ENCODE measurements at regions not wholly inside any gene's neighbourhood (a gene's known extent, or its start where the extent isn't known, plus 50 kb on each side); places are given as distances from the start of the nearest gene placed in this dataset.
A peak's percentile ranks its signal among the peaks of the same experiment; 100 is the strongest.
"Not testable (repeated sequence)": the region's sequence is repeated elsewhere in the genome, so short reads cannot be mapped to it uniquely, and the experiment has no call there.

- Mint-ChIP-seq H3K9me3 (peaks cover 0 to 1% (median 0%) of the 10 kb centered on the region in 3 donors), H3K4me1 (no peaks in the 10 kb centered on the region), H3K4me3 (no peak overlapping the region), H3K27ac (no peak overlapping the region), H3K27me3 (no peaks in the 10 kb centered on the region), H3K36me3 (no peaks in the 10 kb centered on the region)
Observed at GRCh38 chr12:59517522-59517921, 78.3 kb upstream of the SLC16A7 start.

- peaks cover 5 to 10% (median 9%) of the 10 kb centered on the region in 3 donors for H3K4me1 Mint-ChIP-seq
- H3K9me3 Mint-ChIP-seq = no peaks in the 10 kb centered on the region
- peaks cover 2% of the 10 kb centered on the region for H3K36me3 Mint-ChIP-seq
- H3K4me3 Mint-ChIP-seq = peak overlapping the region in 1 of 4 donors; percentile 24
- H3K27me3 Mint-ChIP-seq = no peaks in the 10 kb centered on the region
- no peak overlapping the region for H3K27ac Mint-ChIP-seq
Observed at GRCh38 chr12:59500915-59501314, 94.9 kb upstream of the SLC16A7 start.

GRCh38 chr12:59500335-59500734, 95.5 kb upstream of the SLC16A7 start:
- no peak overlapping the region for H3K27ac Mint-ChIP-seq
- no peak overlapping the region for H3K4me3 Mint-ChIP-seq
- no peaks in the 10 kb centered on the region for H3K27me3 Mint-ChIP-seq
- no peaks in the 10 kb centered on the region for H3K9me3 Mint-ChIP-seq
- peaks cover 5 to 10% (median 9%) of the 10 kb centered on the region in 3 donors for H3K4me1 Mint-ChIP-seq
- peaks cover 2% of the 10 kb centered on the region for H3K36me3 Mint-ChIP-seq

- Mint-ChIP-seq H3K9me3 (no peaks in the 10 kb centered on the region), H3K4me1 (peaks cover 5 to 12% (median 12%) of the 10 kb centered on the region in 3 donors), H3K27ac (peak overlapping the region in 1 of 3 donors; percentile 20), H3K27me3 (peaks cover 1% of the 10 kb centered on the region), H3K4me3 (no peak overlapping the region), H3K36me3 (peaks cover 2% of the 10 kb centered on the region)
Observed at GRCh38 chr12:59499774-59500173, 96.1 kb upstream of the SLC16A7 start.

- peaks cover 0 to 10% (median 5%) of the 10 kb centered on the region in 3 donors for H3K4me1 Mint-ChIP-seq
- no peak overlapping the region for H3K27ac Mint-ChIP-seq
- H3K9me3 Mint-ChIP-seq = no peaks in the 10 kb centered on the region
- H3K4me3 Mint-ChIP-seq = peak overlapping the region in 1 of 4 donors; percentile 57
- H3K27me3 Mint-ChIP-seq = peaks cover 2% of the 10 kb centered on the region
- peaks cover 4% of the 10 kb centered on the region for H3K36me3 Mint-ChIP-seq
Observed at GRCh38 chr12:59494617-59495016, 101.2 kb upstream of the SLC16A7 start.

GRCh38 chr12:59491877-59492276, 104.0 kb upstream of the SLC16A7 start:
- Mint-ChIP-seq H3K27ac (no peak overlapping the region), H3K4me3 (no peak overlapping the region), H3K4me1 (peaks cover 0 to 9% (median 5%) of the 10 kb centered on the region in 3 donors), H3K36me3 (peaks cover 1% of the 10 kb centered on the region), H3K27me3 (peaks cover 2% of the 10 kb centered on the region), H3K9me3 (no peaks in the 10 kb centered on the region)

- Mint-ChIP-seq H3K9me3 (peaks cover 0 to 2% (median 0%) of the 10 kb centered on the region in 3 donors), H3K27ac (no peak overlapping the region), H3K36me3 (peaks cover 1% of the 10 kb centered on the region), H3K4me3 (no peak overlapping the region), H3K27me3 (no peaks in the 10 kb centered on the region), H3K4me1 (peaks cover 13 to 15% (median 13%) of the 10 kb centered on the region in 3 donors)
Observed at GRCh38 chr12:59486827-59487226, 109.0 kb upstream of the SLC16A7 start.

- Mint-ChIP-seq H3K27ac (no peak overlapping the region), H3K4me3 (peak overlapping the region in 1 of 4 donors; percentile 52), H3K27me3 (no peaks in the 10 kb centered on the region), H3K36me3 (no peaks in the 10 kb centered on the region), H3K9me3 (peaks cover 0 to 2% (median 0%) of the 10 kb centered on the region in 3 donors), H3K4me1 (peaks cover 13 to 15% (median 14%) of the 10 kb centered on the region in 3 donors)
Observed at GRCh38 chr12:59484575-59484974, 111.3 kb upstream of the SLC16A7 start.

- H3K27ac Mint-ChIP-seq = peak overlapping the region in 1 of 3 donors; percentile 83
- H3K4me3 Mint-ChIP-seq, H3K36me3 Mint-ChIP-seq: not testable (repeated sequence)
Observed at GRCh38 chr12:59474236-59474635, 121.6 kb upstream of the SLC16A7 start.

GRCh38 chr12:59472273-59472672, 123.6 kb upstream of the SLC16A7 start:
- Mint-ChIP-seq H3K9me3 (peaks cover 0 to 11% (median 6%) of the 10 kb centered on the region in 3 donors), H3K4me3 (peak overlapping the region in 2 of 4 donors; percentile 67 to 83), H3K27ac (no peak overlapping the region), H3K36me3 (no peaks in the 10 kb centered on the region), H3K27me3 (peaks cover 2% of the 10 kb centered on the region), H3K4me1 (peaks cover 7 to 9% (median 8%) of the 10 kb centered on the region in 3 donors)

More at GRCh38 chr12:59474236-59474635, 121.6 kb upstream of the SLC16A7 start:
- peaks cover 0 to 11% (median 3%) of the 10 kb centered on the region in 3 donors for H3K9me3 Mint-ChIP-seq
- H3K4me1 Mint-ChIP-seq, H3K27me3 Mint-ChIP-seq: not testable (repeated sequence)

- Mint-ChIP-seq H3K36me3 (no peaks in the 10 kb centered on the region), H3K27ac (no peak overlapping the region), H3K9me3 (no peaks in the 10 kb centered on the region), H3K27me3 (peaks cover 1% of the 10 kb centered on the region), H3K4me1 (no peaks in the 10 kb centered on the region), H3K4me3 (no peak overlapping the region)
Observed at GRCh38 chr12:59459966-59460660, 135.7 kb upstream of the SLC16A7 start.

- H3K9me3 Mint-ChIP-seq = no peaks in the 10 kb centered on the region
- H3K27me3 Mint-ChIP-seq = no peaks in the 10 kb centered on the region
- no peak overlapping the region for H3K4me3 Mint-ChIP-seq
- H3K4me1 Mint-ChIP-seq = no peaks in the 10 kb centered on the region
- H3K27ac Mint-ChIP-seq = no peak overlapping the region
- H3K36me3 Mint-ChIP-seq = no peaks in the 10 kb centered on the region
Observed at GRCh38 chr12:59453475-59453874, 142.4 kb upstream of the SLC16A7 start.

GRCh38 chr12:59452746-59453145, 143.1 kb upstream of the SLC16A7 start:
- Mint-ChIP-seq H3K27me3 (no peaks in the 10 kb centered on the region), H3K4me1 (no peaks in the 10 kb centered on the region), H3K9me3 (no peaks in the 10 kb centered on the region), H3K4me3 (no peak overlapping the region), H3K27ac (no peak overlapping the region), H3K36me3 (no peaks in the 10 kb centered on the region)

GRCh38 chr12:59452259-59452658, 143.6 kb upstream of the SLC16A7 start:
- Mint-ChIP-seq H3K9me3 (no peaks in the 10 kb centered on the region), H3K27ac (no peak overlapping the region), H3K27me3 (no peaks in the 10 kb centered on the region), H3K4me3 (no peak overlapping the region), H3K36me3 (no peaks in the 10 kb centered on the region), H3K4me1 (no peaks in the 10 kb centered on the region)

- no peaks in the 10 kb centered on the region for H3K36me3 Mint-ChIP-seq
- no peaks in the 10 kb centered on the region for H3K27me3 Mint-ChIP-seq
- no peak overlapping the region for H3K27ac Mint-ChIP-seq
- peaks cover 6 to 9% (median 8%) of the 10 kb centered on the region in 3 donors for H3K9me3 Mint-ChIP-seq
- no peaks in the 10 kb centered on the region for H3K4me1 Mint-ChIP-seq
- H3K4me3 Mint-ChIP-seq = no peak overlapping the region
Observed at GRCh38 chr12:59446116-59446515, 149.7 kb upstream of the SLC16A7 start.

- H3K36me3 Mint-ChIP-seq = peaks cover 2% of the 10 kb centered on the region
Observed at GRCh38 chr12:59444932-59445331, 150.9 kb upstream of the SLC16A7 start.

More at GRCh38 chr12:59444932-59445331, 150.9 kb upstream of the SLC16A7 start:
- Mint-ChIP-seq H3K27me3 (no peaks in the 10 kb centered on the region), H3K4me1 (no peaks in the 10 kb centered on the region), H3K27ac (no peak overlapping the region), H3K4me3 (no peak overlapping the region), H3K9me3 (peaks cover 9 to 14% (median 9%) of the 10 kb centered on the region in 3 donors)

Data from IgD-negative memory B cell (primary cell).